Iris pigment epithelial cell (primary cell): ENCODE measurements at regions not wholly inside any gene's neighbourhood (a gene's known extent, or its start where the extent isn't known, plus 50 kb on each side); places are given as distances from the start of the nearest gene placed in this dataset.
"Not testable (repeated sequence)": the region's sequence is repeated elsewhere in the genome, so short reads cannot be mapped to it uniquely, and the experiment has no call there.

ENCODE experiments used
- DNase-seq: peaks from one replicate; pipeline ENCODE4 v3.0.0-alpha.2; 2011; ENCODE audit warnings: low read depth

GRCh38 chr2:139410147-139410832 lies 630.1 kb upstream of the NXPH2 start:
- DNase-seq, result not testable (repeated sequence)

- no peak for DNase-seq
These were observed 629.0 kb upstream of the NXPH2 start for GRCh38 chr2:139409212-139409611.

GRCh38 chr2:139403948-139404347 lies 623.8 kb upstream of the NXPH2 start:
- no peak for DNase-seq

- DNase-seq, result no peak
These were observed 614.6 kb upstream of the NXPH2 start for GRCh38 chr2:139394801-139395200.

GRCh38 chr2:139389391-139389790 lies 609.2 kb upstream of the NXPH2 start:
- DNase-seq, result no peak

GRCh38 chr2:139386401-139386800 lies 606.2 kb upstream of the NXPH2 start:
- no peak for DNase-seq

- no peak for DNase-seq
These were observed 603.3 kb upstream of the NXPH2 start for GRCh38 chr2:139383532-139383931.

- DNase-seq, result no peak
These were observed 599.9 kb upstream of the NXPH2 start for GRCh38 chr2:139380051-139380450.

- DNase-seq, result no peak
These were observed 598.2 kb upstream of the NXPH2 start for GRCh38 chr2:139378373-139378772.

- no peak for DNase-seq
These were observed 594.2 kb upstream of the NXPH2 start for GRCh38 chr2:139374296-139374850.

GRCh38 chr2:139369423-139370409 lies 589.5 kb upstream of the NXPH2 start:
- DNase-seq, result no peak

GRCh38 chr2:139367416-139367815 lies 587.2 kb upstream of the NXPH2 start:
- DNase-seq, result no peak

- no peak for DNase-seq
These were observed 586.5 kb upstream of the NXPH2 start for GRCh38 chr2:139366681-139367080.

GRCh38 chr2:139365189-139365588 lies 585.0 kb upstream of the NXPH2 start:
- no peak for DNase-seq

- DNase-seq, result no peak
These were observed 580.5 kb upstream of the NXPH2 start for GRCh38 chr2:139360654-139361053.

- DNase-seq, result no peak
These were observed 579.6 kb upstream of the NXPH2 start for GRCh38 chr2:139359818-139360217.

GRCh38 chr2:139357972-139358371 lies 577.8 kb upstream of the NXPH2 start:
- no peak for DNase-seq

- no peak for DNase-seq
These were observed 574.3 kb upstream of the NXPH2 start for GRCh38 chr2:139354518-139354917.

GRCh38 chr2:139353874-139354273 lies 573.7 kb upstream of the NXPH2 start:
- no peak for DNase-seq

GRCh38 chr2:139317259-139317658 lies 537.1 kb upstream of the NXPH2 start:
- DNase-seq, result no peak

- no peak for DNase-seq
These were observed 533.9 kb upstream of the NXPH2 start for GRCh38 chr2:139314059-139314458.

- DNase-seq, result no peak
These were observed 516.6 kb upstream of the NXPH2 start for GRCh38 chr2:139296672-139297209.
